ENCODE measurements at regions not wholly inside any gene's neighbourhood (a gene's known extent, or its start where the extent isn't known, plus 50 kb on each side); places are given as distances from the start of the nearest gene placed in this dataset.

GRCh38 chr1:232305050-232305449, 324.9 kb downstream of the SIPA1L2 start:
- DNase-seq (no peak), ATAC-seq (no peak)
- no peak overlapping the region for H3K4me3 Mint-ChIP-seq
- no peaks in the 10 kb centered on the region for H3K36me3 Mint-ChIP-seq
- peaks cover 0 to 5% (median 0%) of the 10 kb centered on the region in 4 donors for H3K4me1 Mint-ChIP-seq
- peaks cover 11 to 61% (median 15%) of the 10 kb centered on the region in 5 donors for H3K27me3 Mint-ChIP-seq
- no peak overlapping the region for H3K27ac Mint-ChIP-seq
- POLR2A ChIA-PET = no interaction called here
- H3K9me3 Mint-ChIP-seq = peaks cover 0 to 7% (median 0%) of the 10 kb centered on the region in 9 donors

- peaks cover 0 to 2% (median 0%) of the 10 kb centered on the region in 9 donors for H3K9me3 Mint-ChIP-seq
- H3K4me3 Mint-ChIP-seq = no peak overlapping the region
- POLR2A ChIA-PET = no interaction called here
- DNase-seq = no peak
- peaks cover 0 to 5% (median 0%) of the 10 kb centered on the region in 4 donors for H3K4me1 Mint-ChIP-seq
- H3K27me3 Mint-ChIP-seq = peaks cover 13 to 59% (median 14%) of the 10 kb centered on the region in 5 donors
- no peaks in the 10 kb centered on the region for H3K36me3 Mint-ChIP-seq
- ATAC-seq = no peak
- no peak overlapping the region for H3K27ac Mint-ChIP-seq
Measured at GRCh38 chr1:232303222-232303620, 326.7 kb downstream of the SIPA1L2 start.

DNA sequence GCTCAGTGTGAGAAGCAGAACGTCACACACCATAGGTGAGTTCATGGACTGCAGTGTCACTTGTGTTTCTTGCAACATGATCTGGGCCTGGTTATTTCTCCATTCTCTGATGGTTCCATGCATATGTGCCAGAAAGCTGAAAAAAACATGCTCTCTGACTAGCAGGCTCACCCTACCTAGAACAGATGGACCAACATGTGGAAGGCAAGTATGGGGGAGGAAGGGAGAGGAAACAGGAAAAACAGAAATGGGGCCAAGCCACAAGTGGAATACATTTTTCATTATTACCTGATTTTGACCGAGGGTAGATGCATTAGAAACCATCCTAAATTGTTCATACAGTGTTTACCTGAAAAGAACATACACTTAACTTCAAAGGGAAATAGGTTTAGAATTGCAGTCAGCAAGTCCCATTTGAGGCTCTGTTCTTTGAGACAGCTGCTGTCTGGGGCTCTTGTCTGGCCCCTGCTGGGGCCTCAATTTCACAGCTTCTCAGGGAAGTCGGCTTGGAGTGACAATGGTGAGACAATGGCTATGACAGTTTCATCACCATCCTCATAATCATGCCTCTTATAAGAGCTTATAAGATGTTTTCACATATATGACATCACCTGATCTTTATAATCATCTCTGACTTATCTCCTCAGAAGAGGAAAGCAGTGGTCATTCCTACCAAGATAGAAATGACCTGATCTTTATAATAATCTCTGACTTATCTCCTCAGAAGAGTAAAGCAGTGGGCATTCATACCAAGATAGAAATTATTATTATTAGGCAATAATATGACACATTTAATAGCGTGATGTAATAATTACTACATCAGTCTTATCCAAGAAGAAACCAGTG, 327.3 kb downstream of the SIPA1L2 start:
- no peak overlapping the region for H3K4me3 Mint-ChIP-seq

GRCh38 chr1:232301246-232301645, 328.7 kb downstream of the SIPA1L2 start:
- DNase-seq = no peak
- no peak for ATAC-seq
- H3K36me3 Mint-ChIP-seq = no peaks in the 10 kb centered on the region
- no peaks in the 10 kb centered on the region for H3K9me3 Mint-ChIP-seq
- no peak overlapping the region for H3K27ac Mint-ChIP-seq
- H3K27me3 Mint-ChIP-seq = peaks cover 14 to 63% (median 19%) of the 10 kb centered on the region in 5 donors
- no peak overlapping the region for H3K4me3 Mint-ChIP-seq
- H3K4me1 Mint-ChIP-seq = peaks cover 0 to 5% (median 0%) of the 10 kb centered on the region in 4 donors
- POLR2A ChIA-PET = no interaction called here

More for the DNA sequence above, 327.3 kb downstream of the SIPA1L2 start:
- H3K9me3 Mint-ChIP-seq = peaks cover 0 to 2% (median 0%) of the 10 kb centered on the region in 9 donors
- H3K36me3 Mint-ChIP-seq = no peaks in the 10 kb centered on the region
- POLR2A ChIA-PET = no interaction called here
- H3K27me3 Mint-ChIP-seq = peaks cover 13 to 60% (median 14%) of the 10 kb centered on the region in 5 donors
- DNase-seq (no peak), ATAC-seq (no peak)
- peaks cover 0 to 5% (median 0%) of the 10 kb centered on the region in 4 donors for H3K4me1 Mint-ChIP-seq
- H3K27ac Mint-ChIP-seq = no peak overlapping the region

GRCh38 chr1:232300466-232300865, 329.5 kb downstream of the SIPA1L2 start:
- POLR2A ChIA-PET = no interaction called here
- Mint-ChIP-seq H3K4me3 (no peak overlapping the region), H3K27ac (no peak overlapping the region), H3K9me3 (no peaks in the 10 kb centered on the region), H3K27me3 (peaks cover 11 to 62% (median 20%) of the 10 kb centered on the region in 5 donors), H3K4me1 (peaks cover 0 to 5% (median 0%) of the 10 kb centered on the region in 4 donors), H3K36me3 (no peaks in the 10 kb centered on the region)
- ATAC-seq (no peak), DNase-seq (no peak)

DNA sequence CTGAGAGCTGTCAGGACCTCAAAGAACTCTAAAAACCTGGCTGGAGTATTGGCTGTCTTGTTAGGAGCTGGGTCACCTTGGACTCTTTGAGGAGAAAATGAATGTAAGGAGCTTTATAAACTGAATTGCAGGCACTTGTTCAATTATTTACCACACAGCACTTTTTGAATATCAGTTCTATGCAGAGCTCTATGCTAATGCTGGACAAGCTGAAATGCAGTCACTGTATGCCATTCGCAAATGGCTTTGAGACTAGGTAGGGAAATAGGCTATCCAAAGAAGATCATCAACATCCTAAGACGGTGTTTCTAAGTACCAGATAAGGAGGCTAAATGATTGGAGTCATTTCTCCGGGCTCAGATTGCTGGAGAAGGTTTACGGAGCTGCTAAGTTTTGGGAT, 333.5 kb downstream of the SIPA1L2 start:
- Mint-ChIP-seq H3K36me3 (no peaks in the 10 kb centered on the region), H3K4me1 (no peaks in the 10 kb centered on the region), H3K27ac (no peak overlapping the region), H3K9me3 (no peaks in the 10 kb centered on the region), H3K27me3 (peaks cover 7 to 36% (median 20%) of the 10 kb centered on the region in 5 donors), H3K4me3 (no peak overlapping the region)
- no peak for DNase-seq
- POLR2A ChIA-PET = no interaction called here
- no peak for ATAC-seq

DNA sequence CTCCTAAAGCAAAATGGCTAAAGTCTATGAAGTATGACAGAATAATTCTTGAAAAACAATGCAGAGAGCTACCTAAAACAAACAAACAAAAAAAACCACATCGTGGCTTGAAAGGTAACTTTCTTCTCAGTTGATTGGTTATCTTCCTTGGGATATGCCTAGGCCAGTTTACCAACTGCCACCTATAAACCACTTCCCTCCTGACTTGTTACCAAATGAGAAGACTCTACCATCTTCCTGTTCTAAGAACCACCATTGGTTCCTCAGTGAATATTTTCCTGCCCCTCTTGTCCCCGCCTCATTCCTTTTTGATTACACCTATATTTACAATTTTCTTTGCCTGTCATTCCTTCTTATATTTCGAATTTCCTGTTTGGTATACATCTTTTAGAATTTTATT, 336.6 kb downstream of the SIPA1L2 start:
- ATAC-seq = no peak

GRCh38 chr1:232292818-232293217, 337.1 kb downstream of the SIPA1L2 start:
- Mint-ChIP-seq H3K4me3 (no peak overlapping the region), H3K9me3 (no peaks in the 10 kb centered on the region), H3K27ac (no peak overlapping the region), H3K36me3 (no peaks in the 10 kb centered on the region), H3K4me1 (no peaks in the 10 kb centered on the region), H3K27me3 (peaks cover 4 to 28% (median 11%) of the 10 kb centered on the region in 5 donors)
- POLR2A ChIA-PET = no interaction called here
- DNase-seq (no peak), ATAC-seq (no peak)

More for the DNA sequence above, 336.6 kb downstream of the SIPA1L2 start:
- Mint-ChIP-seq H3K4me1 (no peaks in the 10 kb centered on the region), H3K4me3 (no peak overlapping the region), H3K36me3 (no peaks in the 10 kb centered on the region), H3K27me3 (peaks cover 2 to 31% (median 11%) of the 10 kb centered on the region in 5 donors), H3K9me3 (no peaks in the 10 kb centered on the region), H3K27ac (no peak overlapping the region)
- POLR2A ChIA-PET = no interaction called here
- DNase-seq = no peak

- H3K4me3 Mint-ChIP-seq = no peak overlapping the region
- H3K27ac Mint-ChIP-seq = no peak overlapping the region
- ATAC-seq (no peak), DNase-seq (no peak)
- H3K36me3 Mint-ChIP-seq = no peaks in the 10 kb centered on the region
- no peaks in the 10 kb centered on the region for H3K9me3 Mint-ChIP-seq
- peaks cover 6 to 28% (median 8%) of the 10 kb centered on the region in 5 donors for H3K27me3 Mint-ChIP-seq
- no peaks in the 10 kb centered on the region for H3K4me1 Mint-ChIP-seq
- POLR2A ChIA-PET = no interaction called here
Measured at GRCh38 chr1:232292239-232292638, 337.7 kb downstream of the SIPA1L2 start.

DNA sequence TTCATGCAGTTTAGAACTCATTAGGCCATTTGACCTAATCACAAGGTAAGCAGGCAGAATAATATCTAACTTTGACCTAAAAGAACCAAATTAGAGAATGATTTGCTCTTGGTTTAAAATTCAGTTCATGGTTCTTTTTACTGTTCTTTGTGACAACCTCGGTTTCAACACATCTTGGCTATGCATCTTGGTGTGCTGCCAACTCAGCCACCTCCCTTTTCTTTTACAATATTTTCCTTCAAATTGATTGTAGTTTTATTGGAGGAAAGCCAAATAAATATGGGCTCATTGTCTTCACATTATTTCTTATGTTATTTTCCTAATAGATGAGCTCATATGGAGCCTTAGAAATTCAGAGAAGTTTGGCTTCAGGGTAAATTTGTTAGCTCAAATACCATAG, 338.3 kb downstream of the SIPA1L2 start:
- no peaks in the 10 kb centered on the region for H3K36me3 Mint-ChIP-seq
- POLR2A ChIA-PET = no interaction called here
- ATAC-seq = no peak

GRCh38 chr1:232291261-232291660, 338.7 kb downstream of the SIPA1L2 start:
- H3K9me3 Mint-ChIP-seq = no peaks in the 10 kb centered on the region
- H3K27me3 Mint-ChIP-seq = peaks cover 4 to 20% (median 6%) of the 10 kb centered on the region in 5 donors
- DNase-seq = no peak
- no peaks in the 10 kb centered on the region for H3K4me1 Mint-ChIP-seq
- ATAC-seq = no peak
- H3K4me3 Mint-ChIP-seq = no peak overlapping the region
- H3K27ac Mint-ChIP-seq = no peak overlapping the region
- POLR2A ChIA-PET = no interaction called here
- no peaks in the 10 kb centered on the region for H3K36me3 Mint-ChIP-seq

More for the DNA sequence above, 338.3 kb downstream of the SIPA1L2 start:
- Mint-ChIP-seq H3K4me3 (no peak overlapping the region), H3K27me3 (peaks cover 4 to 24% (median 6%) of the 10 kb centered on the region in 5 donors), H3K4me1 (no peaks in the 10 kb centered on the region), H3K27ac (no peak overlapping the region), H3K9me3 (no peaks in the 10 kb centered on the region)
- no peak for DNase-seq

DNA sequence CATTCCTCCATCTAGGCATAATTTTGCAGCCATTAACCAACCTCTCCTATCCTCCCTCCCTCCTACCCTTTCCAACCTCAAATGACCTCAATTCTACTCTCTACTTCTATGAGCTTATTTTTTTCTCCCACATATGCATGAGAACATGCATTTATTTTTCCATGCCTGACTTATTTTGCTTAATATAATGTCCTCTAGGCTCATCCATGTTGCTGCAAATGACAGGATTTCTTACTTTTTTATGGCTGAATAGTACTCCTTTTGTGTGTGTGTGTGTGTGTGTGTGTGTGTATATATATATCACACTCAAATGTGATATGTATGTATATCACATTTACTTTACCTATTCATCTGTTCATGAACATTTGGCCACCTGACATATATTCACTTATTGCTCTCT, 339.4 kb downstream of the SIPA1L2 start:
- Mint-ChIP-seq H3K27me3 (peaks cover 3 to 13% (median 5%) of the 10 kb centered on the region in 5 donors), H3K4me3 (no peak overlapping the region), H3K27ac (no peak overlapping the region), H3K4me1 (no peaks in the 10 kb centered on the region), H3K36me3 (no peaks in the 10 kb centered on the region), H3K9me3 (no peaks in the 10 kb centered on the region)
- POLR2A ChIA-PET = no interaction called here
- DNase-seq (no peak), ATAC-seq (no peak)

- Mint-ChIP-seq H3K4me3 (no peak overlapping the region), H3K27me3 (peaks cover 3 to 13% (median 9%) of the 10 kb centered on the region in 5 donors), H3K36me3 (no peaks in the 10 kb centered on the region), H3K4me1 (no peaks in the 10 kb centered on the region), H3K9me3 (no peaks in the 10 kb centered on the region), H3K27ac (no peak overlapping the region)
- ATAC-seq (no peak), DNase-seq (no peak)
- POLR2A ChIA-PET = no interaction called here
Measured at GRCh38 chr1:232287676-232288569, 342.0 kb downstream of the SIPA1L2 start.
